ENCODE measurements at regions not wholly inside any gene's neighbourhood (a gene's known extent, or its start where the extent isn't known, plus 50 kb on each side); places are given as distances from the start of the nearest gene placed in this dataset.
"Not testable (repeated sequence)": the region's sequence is repeated elsewhere in the genome, so short reads cannot be mapped to it uniquely, and the experiment has no call there.

GRCh38 chr13:66077132-66077689 is 1152.9 kb downstream of the PCDH9 start:
- DNase-seq (ENCODE audit: extremely low read depth in 1 of 11, low read depth in 9 of 11, low spot score in 4 of 11): no peak

DNA sequence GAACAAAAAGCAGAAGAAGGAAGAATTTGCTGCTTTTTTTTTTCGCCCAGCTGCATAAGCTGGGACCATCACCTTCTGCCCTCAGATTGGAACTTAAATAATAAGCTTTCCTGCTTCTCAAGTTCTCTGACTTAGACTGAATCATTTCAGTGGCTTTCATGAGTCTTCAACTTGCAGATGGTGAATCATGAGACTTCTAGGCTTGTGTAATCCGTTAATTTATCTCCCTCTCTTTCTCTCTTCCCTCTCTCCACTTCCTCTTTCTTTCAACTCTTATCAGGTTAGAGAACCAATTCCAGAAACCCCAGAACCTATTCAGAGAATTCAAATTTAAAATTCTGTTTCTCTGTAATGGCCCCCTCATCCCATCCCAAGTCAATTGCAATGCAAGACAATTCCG is 1153.7 kb downstream of the PCDH9 start:
- no peak for DNase-seq (ENCODE audit: extremely low read depth in 1 of 11, low read depth in 9 of 11, low spot score in 4 of 11)

DNA sequence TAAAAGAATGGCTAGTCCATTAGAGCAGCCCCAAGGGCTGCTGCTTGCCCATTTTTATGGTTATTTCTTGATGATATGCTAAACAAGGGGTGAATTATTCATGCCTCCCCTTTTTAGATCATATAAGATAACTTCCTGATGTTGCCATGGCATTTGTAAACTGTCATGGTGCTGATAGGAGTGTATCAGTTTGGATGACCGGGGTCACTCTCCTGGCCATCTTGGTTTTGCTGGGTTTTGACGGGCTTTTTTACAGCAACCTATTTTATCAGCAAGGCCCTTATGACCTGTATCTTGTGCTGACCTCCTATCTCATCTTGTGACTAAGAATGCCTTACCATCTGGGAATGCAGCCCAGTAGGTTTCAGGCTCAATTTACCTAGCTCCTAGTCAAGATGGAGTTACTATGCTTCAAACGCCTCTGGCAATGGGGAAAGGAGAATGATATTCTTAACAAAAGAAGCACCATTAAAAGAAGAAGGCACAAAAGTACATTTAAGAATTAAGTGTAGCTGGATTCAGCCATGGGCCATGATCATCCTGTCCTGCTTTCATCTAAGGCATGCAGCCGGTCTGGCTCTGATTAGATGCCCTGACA is 1156.0 kb downstream of the PCDH9 start:
- DNase-seq (ENCODE audit: extremely low read depth in 1 of 11, low read depth in 9 of 11, low spot score in 4 of 11): no peak

DNA sequence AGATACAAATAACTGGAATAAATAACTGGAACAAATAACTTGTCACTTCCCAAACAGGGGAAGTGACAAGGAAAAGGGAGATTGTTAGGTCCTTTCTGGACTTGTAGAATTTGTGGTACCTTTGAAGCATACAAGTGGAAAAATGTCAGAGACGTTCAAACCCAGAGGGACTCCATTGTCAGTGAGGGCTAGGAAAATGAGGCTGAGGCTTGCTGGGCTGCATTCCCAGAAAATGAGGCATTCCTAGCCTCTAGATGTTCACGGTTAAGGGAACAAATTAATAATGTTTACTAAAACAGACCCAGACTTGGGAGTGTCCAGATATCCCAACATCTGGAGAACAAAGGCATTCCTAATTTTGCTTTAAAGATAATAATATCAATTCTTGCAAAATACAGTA is 1158.0 kb downstream of the PCDH9 start:
- not testable (repeated sequence) for DNase-seq (ENCODE audit: extremely low read depth in 1 of 11, low read depth in 9 of 11, low spot score in 4 of 11)

- DNase-seq (ENCODE audit: extremely low read depth in 1 of 11, low read depth in 9 of 11, low spot score in 4 of 11): no peak
These were observed 1158.5 kb downstream of the PCDH9 start for GRCh38 chr13:66071608-66072007.

GRCh38 chr13:66071029-66071428 is 1159.1 kb downstream of the PCDH9 start:
- no peak for DNase-seq (ENCODE audit: extremely low read depth in 1 of 11, low read depth in 9 of 11, low spot score in 4 of 11)

DNA sequence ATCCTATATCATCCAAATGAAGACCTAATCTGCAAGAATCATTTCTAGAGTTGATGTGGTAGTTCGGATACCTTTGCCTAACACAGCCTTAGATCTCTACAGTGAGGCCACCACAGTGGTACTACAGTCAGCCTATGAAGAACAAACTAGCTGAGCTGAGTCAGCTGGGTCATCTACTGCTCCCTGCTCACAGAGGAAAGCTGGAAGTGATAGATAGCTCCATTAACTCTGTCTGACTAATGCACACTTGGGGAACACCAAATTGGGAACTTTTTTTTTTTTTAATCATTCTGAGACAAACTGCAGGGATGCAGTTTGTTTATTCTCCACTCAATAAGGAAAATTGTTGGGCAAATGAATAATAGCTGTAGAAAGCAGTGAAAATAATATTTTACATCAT is 1160.6 kb downstream of the PCDH9 start:
- DNase-seq (ENCODE audit: extremely low read depth in 1 of 11, low read depth in 9 of 11, low spot score in 4 of 11): no peak

DNA sequence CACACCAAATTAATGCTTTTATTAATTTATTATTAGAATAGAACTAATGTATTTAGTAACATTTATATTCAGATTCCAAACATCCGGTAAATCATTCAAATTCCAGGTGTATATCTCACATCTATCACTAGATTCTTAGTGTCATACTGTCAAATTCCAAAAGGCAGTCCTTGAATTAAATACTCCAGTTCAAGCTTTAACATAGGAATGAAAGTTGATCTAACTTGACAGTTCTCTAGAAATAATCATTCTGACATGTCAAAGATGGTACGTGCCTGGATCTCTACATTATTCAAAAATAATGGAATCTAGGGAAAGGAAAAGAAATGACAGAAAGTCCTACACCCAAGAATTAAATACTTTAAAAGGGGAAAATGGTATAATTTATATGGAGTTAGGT is 1161.5 kb downstream of the PCDH9 start:
- DNase-seq (ENCODE audit: extremely low read depth in 1 of 11, low read depth in 9 of 11, low spot score in 4 of 11): no peak

DNA sequence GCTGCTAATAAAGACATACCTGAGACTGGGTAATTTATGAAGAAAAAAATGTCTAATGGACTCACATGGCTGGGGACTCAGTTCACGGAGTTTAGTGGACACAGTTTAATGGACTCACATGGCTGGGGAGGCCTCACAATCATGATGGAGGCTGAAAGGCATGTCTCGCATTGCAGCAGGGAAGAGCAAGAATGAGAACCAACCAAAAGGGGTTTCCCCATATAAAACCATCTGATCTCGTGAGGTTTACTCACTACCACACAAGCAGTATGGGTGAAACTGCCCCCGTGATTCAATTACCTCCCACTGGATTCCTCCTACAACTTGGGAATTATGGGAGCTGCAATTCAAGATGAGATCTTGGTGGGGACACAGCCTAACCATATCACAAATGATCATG is 1181.2 kb downstream of the PCDH9 start:
- no peak for DNase-seq (ENCODE audit: extremely low read depth in 1 of 11, low read depth in 9 of 11, low spot score in 4 of 11)

GRCh38 chr13:66040506-66040905 is 1189.6 kb downstream of the PCDH9 start:
- no peak for DNase-seq (ENCODE audit: extremely low read depth in 1 of 11, low read depth in 9 of 11, low spot score in 4 of 11)

GRCh38 chr13:66037096-66037495 is 1193.0 kb downstream of the PCDH9 start:
- DNase-seq (ENCODE audit: extremely low read depth in 1 of 11, low read depth in 9 of 11, low spot score in 4 of 11): no peak

DNA sequence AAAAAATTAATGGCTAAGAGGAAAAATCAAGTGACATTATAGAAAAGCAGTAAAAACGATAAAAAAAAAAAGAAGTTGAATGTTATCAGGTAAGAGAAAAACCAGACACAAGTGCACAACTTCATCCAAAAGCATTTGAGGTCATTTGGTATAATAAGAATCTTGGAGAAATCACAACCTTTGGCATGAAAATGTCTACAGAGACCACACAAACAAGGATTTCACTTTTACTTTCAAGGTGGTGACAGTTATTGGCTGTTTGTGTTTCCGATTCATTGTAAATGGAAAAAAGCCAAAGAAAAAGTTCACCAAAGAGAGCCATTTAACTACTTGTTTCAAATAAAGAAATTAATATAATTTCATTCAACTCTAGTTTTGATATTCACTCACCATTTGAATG is 1193.5 kb downstream of the PCDH9 start:
- no peak for DNase-seq (ENCODE audit: extremely low read depth in 1 of 11, low read depth in 9 of 11, low spot score in 4 of 11)

- no peak for DNase-seq (ENCODE audit: extremely low read depth in 1 of 11, low read depth in 9 of 11, low spot score in 4 of 11)
These were observed 1194.0 kb downstream of the PCDH9 start for GRCh38 chr13:66036024-66036614.

GRCh38 chr13:66033924-66034323 is 1196.2 kb downstream of the PCDH9 start:
- DNase-seq (ENCODE audit: extremely low read depth in 1 of 11, low read depth in 9 of 11, low spot score in 4 of 11): no peak

- no peak for DNase-seq (ENCODE audit: extremely low read depth in 1 of 11, low read depth in 9 of 11, low spot score in 4 of 11)
These were observed 1208.3 kb downstream of the PCDH9 start for GRCh38 chr13:66021846-66022245.

DNA sequence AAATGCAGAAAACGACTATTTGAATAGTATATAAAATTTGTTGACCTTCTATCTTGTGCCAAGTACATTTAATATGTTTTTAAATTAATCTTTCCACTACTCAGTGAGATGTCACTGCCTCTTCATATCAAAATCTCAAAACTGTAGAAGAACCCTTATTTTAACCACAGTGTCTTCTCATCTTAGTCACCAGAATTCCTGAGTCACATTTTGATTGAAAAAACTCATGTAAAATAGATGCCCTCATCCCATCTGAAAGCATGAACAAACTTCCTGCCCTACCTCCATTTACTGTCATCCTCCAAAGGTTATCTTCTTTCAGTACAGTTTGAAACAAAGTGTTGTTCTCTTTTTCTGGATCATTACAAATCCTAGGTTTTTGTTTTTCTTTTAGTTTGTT is 1215.4 kb downstream of the PCDH9 start:
- DNase-seq (ENCODE audit: extremely low read depth in 1 of 11, low read depth in 9 of 11, low spot score in 4 of 11): no peak

DNA sequence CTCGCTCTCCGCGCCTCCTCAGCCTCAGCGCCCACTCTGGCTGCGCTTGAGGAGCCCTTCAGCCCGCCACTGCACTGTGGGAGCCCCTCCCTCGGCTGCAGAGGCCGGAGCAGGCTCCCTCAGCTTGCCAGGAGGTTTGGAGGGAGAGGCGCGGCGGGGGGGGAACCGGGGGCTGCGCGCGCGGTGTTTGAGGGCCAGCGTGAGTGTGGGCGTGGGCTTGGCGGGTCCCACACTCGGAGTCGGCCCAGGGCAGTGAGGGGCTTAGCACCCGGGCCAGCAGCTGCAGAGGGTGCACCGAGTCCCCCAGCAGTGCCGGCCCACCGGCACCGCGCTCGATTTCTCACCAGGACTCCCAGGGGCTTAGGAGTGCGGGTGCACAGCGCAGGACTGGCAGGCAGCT is 1220.9 kb downstream of the PCDH9 start:
- DNase-seq (ENCODE audit: extremely low read depth in 1 of 11, low read depth in 9 of 11, low spot score in 4 of 11): no peak

- DNase-seq (ENCODE audit: extremely low read depth in 1 of 11, low read depth in 9 of 11, low spot score in 4 of 11): no peak
These were observed 1226.6 kb downstream of the PCDH9 start for GRCh38 chr13:66003558-66003957.

DNA sequence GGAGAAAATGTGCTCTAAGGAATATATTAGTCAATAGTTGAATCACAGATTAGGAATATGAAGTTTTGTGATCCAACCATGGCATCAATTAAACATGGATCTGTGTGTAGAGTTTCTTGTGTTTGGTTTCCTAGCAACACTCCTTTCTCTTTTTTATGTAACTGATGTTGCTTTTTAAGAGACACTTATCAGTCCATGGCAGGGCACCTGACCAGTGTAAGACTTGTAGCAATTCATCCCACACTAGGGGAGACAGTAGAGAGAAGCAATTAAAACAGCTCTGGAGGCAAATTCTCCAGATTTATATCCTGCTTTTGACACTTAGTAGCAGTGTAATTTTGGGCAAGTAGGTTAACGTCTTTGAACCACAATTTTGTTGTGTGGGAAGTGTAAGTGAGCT is 1229.0 kb downstream of the PCDH9 start:
- DNase-seq (ENCODE audit: extremely low read depth in 1 of 11, low read depth in 9 of 11, low spot score in 4 of 11): no peak

GRCh38 chr13:65999411-65999810 is 1230.7 kb downstream of the PCDH9 start:
- DNase-seq (ENCODE audit: extremely low read depth in 1 of 11, low read depth in 9 of 11, low spot score in 4 of 11): no peak

GRCh38 chr13:65990684-65991083 is 1239.5 kb downstream of the PCDH9 start:
- DNase-seq (ENCODE audit: extremely low read depth in 1 of 11, low read depth in 9 of 11, low spot score in 4 of 11): no peak

Measured in renal cortex interstitium (tissue), 11 donors.